ENCODE measurements at regions not wholly inside any gene's neighbourhood (a gene's known extent, or its start where the extent isn't known, plus 50 kb on each side); places are given as distances from the start of the nearest gene placed in this dataset.

- no peaks in the 10 kb centered on the region for H3K36me3 Mint-ChIP-seq (ENCODE audit: unreplicated experiment)
- H3K4me3 Mint-ChIP-seq (ENCODE audit: unreplicated experiment) = no peak overlapping the region
- H3K4me1 Mint-ChIP-seq (ENCODE audit: low read depth, unreplicated experiment) = no peaks in the 10 kb centered on the region
- no peak for TF ChIP-seq CTCF (IDR thresholded peaks at IDR 0.05; ENCODE audit: partially characterized antibody, unreplicated experiment)
- no peak for DNase-seq
- no peak overlapping the region for H3K27ac Mint-ChIP-seq (ENCODE audit: unreplicated experiment)
- H3K9me3 Mint-ChIP-seq (ENCODE audit: unreplicated experiment) = no peaks in the 10 kb centered on the region
- H3K27me3 Mint-ChIP-seq (ENCODE audit: unreplicated experiment) = no peaks in the 10 kb centered on the region
Measured at GRCh38 chr4:107473126-107473525, 246.9 kb downstream of the PAPSS1 start.

GRCh38 chr4:107472265-107472948 lies 247.6 kb downstream of the PAPSS1 start:
- no peaks in the 10 kb centered on the region for H3K4me1 Mint-ChIP-seq (ENCODE audit: low read depth, unreplicated experiment)
- DNase-seq = no peak
- H3K36me3 Mint-ChIP-seq (ENCODE audit: unreplicated experiment) = no peaks in the 10 kb centered on the region
- no peaks in the 10 kb centered on the region for H3K9me3 Mint-ChIP-seq (ENCODE audit: unreplicated experiment)
- no peak overlapping the region for H3K4me3 Mint-ChIP-seq (ENCODE audit: unreplicated experiment)
- TF ChIP-seq CTCF (IDR thresholded peaks at IDR 0.05; ENCODE audit: partially characterized antibody, unreplicated experiment) = no peak
- no peaks in the 10 kb centered on the region for H3K27me3 Mint-ChIP-seq (ENCODE audit: unreplicated experiment)
- H3K27ac Mint-ChIP-seq (ENCODE audit: unreplicated experiment) = no peak overlapping the region

DNA sequence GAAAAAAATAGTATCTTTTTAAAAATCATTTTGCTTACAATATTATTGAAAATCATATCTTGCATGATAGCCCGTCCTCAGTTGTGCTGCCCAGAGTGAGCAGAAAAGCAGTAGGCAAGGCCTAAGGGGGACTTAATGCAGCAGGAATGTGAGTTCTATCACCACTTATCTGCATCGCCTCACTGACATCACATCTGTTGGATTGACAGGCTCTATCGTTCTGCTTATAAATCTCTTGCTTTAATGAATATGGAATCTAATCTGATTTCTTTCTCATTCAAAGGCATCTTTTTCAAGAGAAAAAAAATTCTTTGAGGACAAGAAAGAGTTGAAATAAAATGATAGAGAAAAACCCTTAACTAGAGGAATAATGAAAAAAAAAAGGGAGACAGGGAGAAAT lies 249.9 kb downstream of the PAPSS1 start:
- H3K4me3 Mint-ChIP-seq (ENCODE audit: unreplicated experiment) = no peak overlapping the region
- H3K36me3 Mint-ChIP-seq (ENCODE audit: unreplicated experiment) = no peaks in the 10 kb centered on the region
- no peak for TF ChIP-seq CTCF (IDR thresholded peaks at IDR 0.05; ENCODE audit: partially characterized antibody, unreplicated experiment)
- no peaks in the 10 kb centered on the region for H3K9me3 Mint-ChIP-seq (ENCODE audit: unreplicated experiment)
- DNase-seq = no peak
- H3K27me3 Mint-ChIP-seq (ENCODE audit: unreplicated experiment) = no peaks in the 10 kb centered on the region
- no peak overlapping the region for H3K27ac Mint-ChIP-seq (ENCODE audit: unreplicated experiment)
- H3K4me1 Mint-ChIP-seq (ENCODE audit: low read depth, unreplicated experiment) = no peaks in the 10 kb centered on the region

GRCh38 chr4:107468812-107469211 lies 251.2 kb downstream of the PAPSS1 start:
- no peak overlapping the region for H3K4me3 Mint-ChIP-seq (ENCODE audit: unreplicated experiment)
- no peaks in the 10 kb centered on the region for H3K4me1 Mint-ChIP-seq (ENCODE audit: low read depth, unreplicated experiment)
- H3K27ac Mint-ChIP-seq (ENCODE audit: unreplicated experiment) = no peak overlapping the region
- no peak for TF ChIP-seq CTCF (IDR thresholded peaks at IDR 0.05; ENCODE audit: partially characterized antibody, unreplicated experiment)
- H3K9me3 Mint-ChIP-seq (ENCODE audit: unreplicated experiment) = peaks cover 1% of the 10 kb centered on the region
- H3K27me3 Mint-ChIP-seq (ENCODE audit: unreplicated experiment) = no peaks in the 10 kb centered on the region
- no peak for DNase-seq
- no peaks in the 10 kb centered on the region for H3K36me3 Mint-ChIP-seq (ENCODE audit: unreplicated experiment)

GRCh38 chr4:107468156-107468555 lies 251.9 kb downstream of the PAPSS1 start:
- H3K9me3 Mint-ChIP-seq (ENCODE audit: unreplicated experiment) = peaks cover 1% of the 10 kb centered on the region
- no peaks in the 10 kb centered on the region for H3K36me3 Mint-ChIP-seq (ENCODE audit: unreplicated experiment)
- H3K27ac Mint-ChIP-seq (ENCODE audit: unreplicated experiment) = no peak overlapping the region
- no peaks in the 10 kb centered on the region for H3K4me1 Mint-ChIP-seq (ENCODE audit: low read depth, unreplicated experiment)
- no peak for DNase-seq
- TF ChIP-seq CTCF (IDR thresholded peaks at IDR 0.05; ENCODE audit: partially characterized antibody, unreplicated experiment) = no peak
- no peak overlapping the region for H3K4me3 Mint-ChIP-seq (ENCODE audit: unreplicated experiment)
- no peaks in the 10 kb centered on the region for H3K27me3 Mint-ChIP-seq (ENCODE audit: unreplicated experiment)
